Heart left ventricle (tissue), 16 donors: ENCODE measurements at regions not wholly inside any gene's neighbourhood (a gene's known extent, or its start where the extent isn't known, plus 50 kb on each side); places are given as distances from the start of the nearest gene placed in this dataset.
A peak's percentile ranks its signal among the peaks of the same experiment; 100 is the strongest.
"Not testable (repeated sequence)": the region's sequence is repeated elsewhere in the genome, so short reads cannot be mapped to it uniquely, and the experiment has no call there.

Experiments
- ATAC-seq, 4 donors: fragments of 200-7000 bp; cut with Tn5 transposase; one replicate each; pipeline ENCODE4 v1.9.1; 2020 to 2022; ENCODE audit warnings: moderate library complexity in 4 of 4, mild to moderate bottlenecking in 3 of 4, moderate number of reproducible peaks in 1 of 4
- DNase-seq, 5 donors: peaks; one replicate each; pipeline ENCODE4 v3.0.0-alpha.2; 2020
- H3K27ac ChIP-seq, 12 donors: fragments of 200-600 bp; sonication (generic) in 4 of 12; one replicate each; pipeline versions ENCODE4 v1.5.0 to v1.8.0; 2016 to 2022; ENCODE audit warnings: mild to moderate bottlenecking in 2 of 12
- H3K27me3 ChIP-seq, 9 donors: fragments of 200-600 bp; sonication (generic) in 2 of 9; one replicate each; pipeline versions ENCODE4 v1.5.1 to v1.8.0; 2016 to 2022; ENCODE audit warnings: mild to moderate bottlenecking in 3 of 9
- H3K36me3 ChIP-seq, 9 donors: fragments of 200-600 bp; sonication (generic) in 2 of 9; one replicate each; pipeline versions ENCODE4 v1.5.0 to v1.8.0; 2018 to 2022; ENCODE audit warnings: mild to moderate bottlenecking in 2 of 9
- H3K4me1 ChIP-seq, 12 donors: fragments of 200-600 bp; sonication (generic) in 4 of 12; one replicate each; pipeline versions ENCODE4 v1.5.0 to v1.8.0; 2016 to 2022; ENCODE audit warnings: mild to moderate bottlenecking in 3 of 12
- H3K4me3 ChIP-seq, 12 donors: fragments of 200-600 bp; sonication (generic) in 4 of 12; one replicate each; pipeline versions ENCODE4 v1.5.0 to v1.8.0; 2017 to 2022; ENCODE audit warnings: mild to moderate bottlenecking in 9 of 12, moderate library complexity in 4 of 12
- H3K9me3 ChIP-seq, 12 donors: fragments of 200-600 bp; sonication (generic) in 4 of 12; one replicate each; pipeline versions ENCODE4 v1.5.0 to v1.8.0; 2016 to 2022; ENCODE audit warnings: mild to moderate bottlenecking in 1 of 12
- CTCF ChIP-seq, 12 donors: fragments of 200-600 bp; sonication (generic) in 4 of 12; IDR thresholded peaks; one replicate each; pipeline versions ENCODE4 v1.5.0 to v1.8.0; 2018 to 2022; ENCODE audit warnings: antibody characterized with exemption in 12 of 12, mild to moderate bottlenecking in 5 of 12
- POLR2A ChIP-seq, 2 donors: fragments of 450-650 bp; IDR thresholded peaks; one replicate each; pipeline ENCODE4 v1.6.1; 2017; ENCODE audit warnings: antibody characterized with exemption in 2 of 2, mild to moderate bottlenecking in 2 of 2, moderate library complexity in 2 of 2
- WGBS, 4 donors: extraction: QIAGEN DNeasy Blood & Tissue Kit in 2 of 4; methylation state at CpG; one replicate each; pipeline versions ENCODE4 v1.1.5 to v1.1.7; 2013 to 2018; 5-methylcytosine and 5-hydroxymethylcytosine counted together
- intact Hi-C, 10 donors: fragments of 100-400 bp; cut with DNase I; formaldehyde crosslinking; loops; one replicate each; pipeline versions ENCODE4 v1.11.1 to v1.14.2; 2022
- donor health status: ischemic (EF 13 %, LVEDD 7.1; RV severe dilation, severe dysfunction).
- donor health status: healthy with polysubstance abuse.
- donor health status: DM: no; HTN: yes; CAD: no.
- donor health status: DM: no; HTN: no; CAD: no.
- donor health status: ischemic (EF 25% LVEDD 6.9; RV normal size, moderate dysfunction).
- donor health status: ischemic (EF 25% LVEDD 5.7; RV mildly dilated, moderate dysfunction).
- donor health status: healthy.
- donor health status: DM: yes; HTN: yes; CAD: no.
- donor health status: ischemic (EF 35%, LVEDD 5.7; RV mildly dilated, moderate dysfunction).
- donor health status: nonischemic (EF 11% LVEDD 7.7; RV severe dilation, severe dysfunction).
- donor health status: DM: yes; HTN: yes; CAD: no.
- donor health status: PGD.
- donor health status: ischemic (EF 29% LVEDD 5.4; RV normal size, mild dysfunction).
- donor health status: nonischemic (EF 23%, LVEDD 6.1; RV moderate dilation, normal function).

GRCh38 chr2:91422102-91422501, 2730.6 kb downstream of the RPIA start:
- H3K4me3 ChIP-seq, H3K4me1 ChIP-seq, H3K27ac ChIP-seq, H3K36me3 ChIP-seq, H3K27me3 ChIP-seq, ATAC-seq, intact Hi-C loops, DNase-seq: not testable (repeated sequence)
- WGBS, 4 donors: 78 to 80% (median 80%) methylated on average over 19 of the region's 19 CpGs
- H3K9me3 ChIP-seq: peaks cover 0 to 29% (median 20%) of the 10 kb centered on the region in 12 donors

- intact Hi-C loops, H3K4me3 ChIP-seq, H3K4me1 ChIP-seq, H3K36me3 ChIP-seq, ATAC-seq, H3K27ac ChIP-seq: not testable (repeated sequence)
- Histone ChIP-seq H3K9me3 (peaks cover 0 to 13% (median 8%) of the 10 kb centered on the region in 12 donors), H3K27me3 (peaks cover 0 to 14% (median 0%) of the 10 kb centered on the region in 9 donors)
- DNase-seq: peak in 1 of 5 donors; percentile 3
- 39 to 48% (median 46%) methylated on average over 1 of the region's 1 CpG for WGBS, 4 donors
Measured at GRCh38 chr2:91427148-91427547, 2735.7 kb downstream of the RPIA start.

GRCh38 chr2:91441932-91442245, 2750.4 kb downstream of the RPIA start:
- intact Hi-C loops, ATAC-seq, H3K27ac ChIP-seq, H3K36me3 ChIP-seq, DNase-seq, H3K9me3 ChIP-seq: not testable (repeated sequence)
- H3K4me1 ChIP-seq: peaks cover 0 to 14% (median 6%) of the 10 kb centered on the region in 12 donors
- 9 to 18% (median 13%) methylated on average over 29 of the region's 29 CpGs for WGBS, 4 donors
- H3K4me3 ChIP-seq: peak overlapping the region; percentile 7 to 46 (median 36)
- H3K27me3 ChIP-seq: peaks cover 15 to 42% (median 31%) of the 10 kb centered on the region in 9 donors

GRCh38 chr2:91442246-91442905, 2750.9 kb downstream of the RPIA start:
- Histone ChIP-seq H3K4me1 (peaks cover 0 to 14% (median 6%) of the 10 kb centered on the region in 12 donors), H3K9me3 (peaks cover 0 to 2% (median 0%) of the 10 kb centered on the region in 12 donors), H3K27ac (no peak overlapping the region), H3K36me3 (no peaks in the 10 kb centered on the region), H3K27me3 (peaks cover 15 to 42% (median 31%) of the 10 kb centered on the region in 9 donors), H3K4me3 (peak overlapping the region; percentile 7 to 46 (median 36))
- intact Hi-C loops: no loop called here
- ATAC-seq: no peak
- TF ChIP-seq CTCF (IDR thresholded peaks at IDR 0.05) (no peak), POLR2A (IDR thresholded peaks at IDR 0.05) (no peak)
- WGBS, 4 donors: 6 to 14% (median 9%) methylated on average over 82 of the region's 82 CpGs
- peak in 4 of 5 donors; percentile 20 to 64 (median 28) for DNase-seq

GRCh38 chr2:91442906-91443729, 2751.6 kb downstream of the RPIA start:
- intact Hi-C loops, H3K27ac ChIP-seq, H3K36me3 ChIP-seq, H3K9me3 ChIP-seq: not testable (repeated sequence)
- DNase-seq: peak in 3 of 5 donors; percentile 20 to 56 (median 21)
- WGBS, 4 donors: 10 to 18% (median 13%) methylated on average over 50 to 53 of the region's 69 CpGs
- peaks cover 15 to 42% (median 31%) of the 10 kb centered on the region in 9 donors for H3K27me3 ChIP-seq
- peaks cover 0 to 14% (median 6%) of the 10 kb centered on the region in 12 donors for H3K4me1 ChIP-seq
- ATAC-seq: peak in 2 of 4 donors; percentile 45 to 50
- H3K4me3 ChIP-seq: peak overlapping the region; percentile 7 to 46 (median 36)

GRCh38 chr2:91443730-91444115, 2752.2 kb downstream of the RPIA start:
- WGBS, 4 donors: 57 to 78% (median 64%) methylated on average over 6 to 9 of the region's 11 CpGs
- H3K4me1 ChIP-seq: peaks cover 0 to 14% (median 6%) of the 10 kb centered on the region in 12 donors
- H3K36me3 ChIP-seq, ATAC-seq, H3K27ac ChIP-seq, H3K9me3 ChIP-seq, intact Hi-C loops, H3K4me3 ChIP-seq: not testable (repeated sequence)
- H3K27me3 ChIP-seq: peaks cover 15 to 42% (median 31%) of the 10 kb centered on the region in 9 donors
- DNase-seq: peak in 1 of 5 donors; percentile 25

GRCh38 chr2:91445705-91446104, 2754.2 kb downstream of the RPIA start:
- H3K27ac ChIP-seq, DNase-seq, H3K4me3 ChIP-seq, H3K36me3 ChIP-seq, intact Hi-C loops, ATAC-seq, H3K9me3 ChIP-seq: not testable (repeated sequence)
- Histone ChIP-seq H3K4me1 (peaks cover 0 to 14% (median 6%) of the 10 kb centered on the region in 12 donors), H3K27me3 (peaks cover 15 to 29% (median 21%) of the 10 kb centered on the region in 9 donors)
- WGBS, 4 donors: 66 to 87% (median 84%) methylated on average over 3 to 4 of the region's 5 CpGs

GRCh38 chr2:91446489-91446888, 2755.0 kb downstream of the RPIA start:
- H3K27ac ChIP-seq, H3K4me3 ChIP-seq, H3K36me3 ChIP-seq, H3K9me3 ChIP-seq, intact Hi-C loops, ATAC-seq, DNase-seq: not testable (repeated sequence)
- H3K27me3 ChIP-seq: peaks cover 15 to 33% (median 21%) of the 10 kb centered on the region in 9 donors
- peaks cover 0 to 14% (median 6%) of the 10 kb centered on the region in 12 donors for H3K4me1 ChIP-seq

- H3K27ac ChIP-seq, H3K36me3 ChIP-seq, H3K4me3 ChIP-seq, intact Hi-C loops, ATAC-seq, H3K9me3 ChIP-seq, DNase-seq: not testable (repeated sequence)
- 81 to 89% (median 88%) methylated on average over 6 of the region's 7 CpGs for WGBS, 4 donors
- H3K27me3 ChIP-seq: peaks cover 13 to 31% (median 19%) of the 10 kb centered on the region in 9 donors
- peaks cover 0 to 12% (median 5%) of the 10 kb centered on the region in 12 donors for H3K4me1 ChIP-seq
Measured at GRCh38 chr2:91446915-91447314, 2755.4 kb downstream of the RPIA start.
